ENCODE measurements at regions not wholly inside any gene's neighbourhood (a gene's known extent, or its start where the extent isn't known, plus 50 kb on each side); places are given as distances from the start of the nearest gene placed in this dataset.

DNA sequence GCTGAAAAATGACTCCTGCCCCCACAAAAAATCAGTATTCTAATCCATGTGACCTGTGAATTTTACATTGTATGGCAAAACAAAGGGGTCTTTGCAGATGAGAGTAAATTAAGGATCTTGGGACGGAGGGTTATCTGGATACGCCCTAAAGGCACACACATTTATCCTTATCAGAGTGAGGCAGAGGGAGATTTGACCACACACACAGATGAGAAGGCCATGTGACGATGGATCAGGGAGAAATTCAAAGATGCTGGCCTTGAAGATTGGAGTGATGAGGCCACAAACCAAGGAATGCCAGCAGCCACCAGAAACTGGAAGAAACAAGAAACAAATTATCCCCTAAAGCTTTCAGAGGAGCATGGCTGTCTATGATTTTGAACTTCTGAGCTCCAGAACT is 288.5 kb downstream of the XXYLT1 start:
- peak; percentile 4 for DNase-seq

DNA sequence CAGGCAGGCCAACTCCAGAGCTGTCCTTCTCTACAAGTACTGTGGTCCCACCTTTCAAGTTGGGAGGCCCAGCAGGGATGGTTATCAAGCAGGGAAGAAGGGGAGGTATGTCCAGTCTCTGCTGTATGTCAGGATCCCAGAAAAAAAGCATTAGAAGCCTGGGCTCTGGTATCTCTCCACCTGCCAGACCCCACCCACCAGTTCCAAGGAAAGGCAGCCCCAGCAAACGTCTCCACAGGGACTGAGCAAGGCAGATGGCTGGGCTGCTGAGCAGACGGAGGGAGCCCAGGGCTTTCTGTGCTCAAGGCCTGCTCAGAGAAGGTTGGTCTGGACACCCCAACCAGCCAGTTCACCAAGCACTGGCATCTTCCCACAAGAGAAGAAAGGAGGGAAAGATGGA is 287.8 kb downstream of the XXYLT1 start:
- no peak for DNase-seq

DNA sequence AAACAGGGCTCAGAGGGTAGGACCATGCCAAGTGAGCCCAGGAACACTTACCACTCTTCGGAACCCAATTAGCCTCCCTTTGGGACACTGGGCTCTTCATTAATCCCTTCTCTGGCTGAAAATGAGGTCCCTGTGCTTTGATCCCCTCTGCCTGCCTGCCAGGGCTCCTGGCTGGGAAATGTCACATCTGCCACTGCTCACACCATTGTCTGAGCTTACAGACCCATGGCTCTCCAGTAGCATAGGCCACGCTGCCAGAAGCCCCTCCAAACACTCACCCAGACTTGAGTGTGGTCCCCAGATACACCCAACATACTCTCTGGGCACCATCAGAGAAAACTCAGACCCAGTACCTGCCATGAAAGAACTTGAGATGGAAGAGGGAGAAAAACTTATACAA is 287.3 kb downstream of the XXYLT1 start:
- no peak for DNase-seq

DNA sequence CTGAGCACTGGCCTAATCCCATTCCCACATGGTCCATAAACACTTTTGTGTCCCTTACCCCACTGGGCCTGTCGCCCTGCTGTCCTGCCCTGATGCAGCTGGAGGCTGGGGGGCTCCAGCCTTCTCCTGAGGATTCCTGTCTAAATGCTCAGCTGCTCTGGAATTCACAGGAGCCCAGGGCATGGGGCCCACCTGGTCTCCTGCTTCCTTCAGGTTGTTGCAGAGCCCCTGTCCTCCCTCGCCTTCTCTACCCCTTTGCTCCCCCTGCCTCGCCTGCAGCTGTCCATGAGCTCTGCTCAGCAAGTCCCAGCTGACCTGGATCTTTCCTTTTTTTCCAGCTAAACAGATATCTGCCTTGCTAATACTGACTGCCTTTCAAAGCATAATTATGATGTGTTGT is 286.9 kb downstream of the XXYLT1 start:
- DNase-seq = no peak

DNA sequence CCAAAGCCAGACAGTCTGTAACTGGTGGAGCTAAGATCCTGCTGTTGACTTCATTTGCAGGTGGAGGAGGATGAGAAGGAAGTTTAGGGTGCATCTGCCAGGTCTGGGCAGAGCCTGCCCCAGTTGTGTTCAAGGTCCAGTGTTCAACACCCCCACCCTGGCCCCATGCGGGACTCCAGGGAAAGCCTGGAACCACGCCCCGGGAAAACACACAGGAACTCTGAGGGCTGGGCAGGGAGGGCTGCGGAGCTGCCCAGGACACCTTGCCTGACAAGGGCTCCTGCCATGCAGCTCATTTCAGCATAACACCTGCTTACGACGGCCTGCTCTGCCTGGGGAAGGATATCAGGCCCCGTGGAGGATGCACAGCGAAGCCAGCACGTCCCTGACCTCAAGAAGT is 286.3 kb downstream of the XXYLT1 start:
- DNase-seq = no peak

DNA sequence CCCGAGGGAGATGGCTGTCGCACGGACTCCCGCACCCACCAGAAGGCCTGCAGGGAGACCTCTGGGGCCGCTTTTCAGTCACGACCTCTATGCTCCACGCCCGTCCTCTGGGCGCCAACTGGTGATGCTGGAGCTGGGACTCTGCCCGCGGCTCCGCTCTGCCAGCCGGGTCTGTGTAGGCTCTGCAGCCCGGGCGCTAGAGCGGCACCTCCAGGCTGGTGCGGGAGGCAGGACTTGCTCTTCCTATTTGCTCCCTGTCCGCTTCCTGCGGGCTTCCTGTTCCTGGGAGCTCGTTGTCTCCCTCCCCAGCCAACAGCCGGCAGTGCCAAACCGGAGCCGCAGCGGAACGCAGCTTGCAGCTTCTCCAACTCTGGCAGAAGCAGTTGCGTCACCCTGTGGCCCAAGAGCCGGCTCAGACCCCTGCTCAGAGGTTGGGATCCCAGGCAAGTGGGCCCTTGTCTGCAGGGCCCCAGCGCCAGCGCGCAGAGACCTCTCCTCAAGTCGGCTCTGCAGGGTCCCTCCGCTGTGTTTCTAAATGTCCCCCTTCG is 285.9 kb downstream of the XXYLT1 start:
- no peak for DNase-seq

DNA sequence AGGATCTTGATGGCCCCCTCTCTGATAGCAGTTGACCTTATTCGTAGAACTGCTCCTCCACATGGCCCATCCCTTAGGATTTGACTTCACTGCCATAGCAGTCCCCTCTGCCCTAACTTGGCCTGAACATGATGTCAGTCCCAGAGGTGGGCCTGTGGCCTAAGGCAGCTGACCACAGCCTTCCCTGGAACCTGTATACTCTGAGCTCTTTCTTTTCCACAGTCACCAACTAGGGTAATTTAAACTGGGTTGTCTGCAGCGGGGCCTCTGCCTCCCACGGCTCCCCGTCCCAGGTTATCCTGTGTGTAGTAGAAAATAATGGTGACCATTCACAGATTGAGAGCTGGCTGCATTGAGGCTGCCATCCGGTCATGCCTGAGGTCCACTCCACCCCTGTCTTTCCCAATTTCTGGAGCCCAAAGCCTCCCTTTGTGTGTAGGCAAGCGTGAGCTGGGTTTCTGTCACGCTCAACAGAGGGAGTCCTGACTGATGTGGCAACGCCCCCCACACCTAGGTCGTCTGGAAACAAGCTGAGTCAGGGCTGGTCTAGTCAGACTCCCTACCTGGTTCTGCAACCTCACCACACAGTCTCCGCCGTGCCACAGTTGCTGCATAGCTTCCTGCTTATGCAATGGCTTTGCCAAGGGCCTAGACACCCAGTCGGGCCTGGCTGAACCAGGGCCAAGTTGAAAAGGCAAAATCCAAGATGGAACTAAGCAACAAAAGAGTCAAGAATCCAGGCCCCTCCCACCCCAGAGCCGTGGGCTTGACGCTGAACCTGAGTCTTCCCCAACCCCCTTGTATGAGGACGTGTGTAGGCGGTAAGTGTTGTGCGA is 284.5 kb downstream of the XXYLT1 start:
- no peak for DNase-seq

DNA sequence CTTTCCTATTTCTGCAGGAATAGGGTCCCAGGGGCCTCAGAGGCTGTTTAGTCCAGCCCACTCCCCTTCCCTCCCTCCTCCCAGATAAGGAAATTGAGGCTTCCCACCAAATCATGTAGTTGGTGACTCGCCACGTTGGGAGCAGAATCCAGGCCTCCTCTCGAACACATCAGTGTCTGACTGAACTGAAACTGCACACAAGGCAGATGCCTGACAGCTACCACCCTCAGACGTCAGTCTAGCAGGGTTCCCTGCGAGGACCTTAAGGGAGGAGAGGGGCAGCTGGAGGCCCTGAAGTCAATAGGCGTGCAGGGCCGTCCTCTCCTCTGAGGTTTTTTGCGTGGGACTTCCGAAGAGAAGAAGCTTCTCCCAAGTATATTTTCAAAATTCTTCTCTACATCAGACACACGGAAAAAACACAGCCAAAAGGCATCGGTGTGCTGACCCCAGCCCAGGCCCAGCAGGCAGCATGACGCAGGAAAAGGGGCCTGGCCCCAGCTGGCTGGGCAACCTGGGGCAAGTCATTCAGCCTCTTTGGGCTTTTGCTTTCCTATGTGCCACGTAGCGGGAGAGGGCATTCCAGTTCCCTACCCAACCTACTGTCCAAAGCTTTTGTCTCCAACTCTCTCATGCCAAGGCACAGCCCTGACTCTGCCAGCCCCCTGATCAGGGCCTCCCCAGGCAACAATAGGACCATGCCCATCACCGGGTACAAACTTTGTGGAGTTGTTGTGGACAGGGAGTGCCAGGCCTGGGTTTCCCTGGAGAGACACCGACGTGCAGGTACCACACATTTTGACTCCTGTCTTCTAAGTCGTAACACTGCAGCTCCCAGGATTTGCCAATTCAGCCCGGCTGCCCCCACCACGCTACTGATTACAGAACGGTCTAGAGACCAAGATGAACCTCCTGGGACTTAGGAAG is 283.1 kb downstream of the XXYLT1 start:
- no peak for DNase-seq

DNA sequence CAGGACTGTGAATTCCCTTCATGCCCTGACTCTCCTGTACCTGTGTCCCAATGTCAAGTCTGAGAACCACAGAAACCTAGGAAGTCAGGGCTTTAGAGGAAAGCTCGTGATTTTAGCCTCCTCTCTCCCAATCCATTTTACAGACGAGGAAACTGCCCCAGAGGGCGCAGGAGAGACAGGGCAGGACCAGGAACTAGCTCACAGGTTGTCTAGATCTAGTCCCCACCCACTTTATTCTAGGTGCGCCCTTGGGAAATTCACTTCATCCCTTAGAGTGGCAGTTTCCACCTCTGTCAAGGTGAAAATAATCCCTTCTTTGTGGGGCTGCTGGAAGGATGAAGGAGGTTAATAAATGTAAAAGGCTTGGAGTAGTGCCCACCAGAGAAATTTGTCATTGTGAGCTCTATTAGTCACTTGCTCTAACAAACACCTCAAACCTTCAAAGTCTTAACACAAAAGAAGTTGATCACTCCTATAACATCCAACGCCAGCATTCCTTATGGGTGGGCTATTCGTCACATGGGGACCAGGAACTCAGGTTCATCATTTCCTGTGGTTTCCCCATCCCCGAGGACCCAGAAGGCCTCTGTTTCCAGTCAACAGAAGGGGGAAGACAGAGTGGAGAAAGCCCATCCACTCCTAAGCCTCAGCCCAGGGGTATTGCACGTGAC is 282.3 kb downstream of the XXYLT1 start:
- no peak for DNase-seq

DNA sequence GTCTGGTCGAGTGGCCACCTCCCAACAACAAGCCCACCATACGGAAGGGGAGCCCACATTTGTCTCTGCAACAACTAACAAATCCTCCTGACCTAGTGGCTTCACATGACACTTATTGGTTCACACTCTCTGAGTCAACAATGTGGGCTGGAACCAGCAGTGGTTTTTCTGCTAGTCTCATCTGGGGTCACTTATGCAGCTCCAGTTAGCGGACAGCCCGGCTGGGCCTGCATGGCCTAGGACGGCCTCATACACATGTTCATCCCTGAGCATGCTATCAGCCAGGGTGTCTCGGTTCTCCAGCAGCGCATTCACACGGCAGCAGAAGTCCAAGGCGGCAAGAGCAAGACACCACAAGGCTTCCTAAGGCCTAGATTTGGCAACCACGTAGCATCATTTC is 281.7 kb downstream of the XXYLT1 start:
- no peak for DNase-seq

DNA sequence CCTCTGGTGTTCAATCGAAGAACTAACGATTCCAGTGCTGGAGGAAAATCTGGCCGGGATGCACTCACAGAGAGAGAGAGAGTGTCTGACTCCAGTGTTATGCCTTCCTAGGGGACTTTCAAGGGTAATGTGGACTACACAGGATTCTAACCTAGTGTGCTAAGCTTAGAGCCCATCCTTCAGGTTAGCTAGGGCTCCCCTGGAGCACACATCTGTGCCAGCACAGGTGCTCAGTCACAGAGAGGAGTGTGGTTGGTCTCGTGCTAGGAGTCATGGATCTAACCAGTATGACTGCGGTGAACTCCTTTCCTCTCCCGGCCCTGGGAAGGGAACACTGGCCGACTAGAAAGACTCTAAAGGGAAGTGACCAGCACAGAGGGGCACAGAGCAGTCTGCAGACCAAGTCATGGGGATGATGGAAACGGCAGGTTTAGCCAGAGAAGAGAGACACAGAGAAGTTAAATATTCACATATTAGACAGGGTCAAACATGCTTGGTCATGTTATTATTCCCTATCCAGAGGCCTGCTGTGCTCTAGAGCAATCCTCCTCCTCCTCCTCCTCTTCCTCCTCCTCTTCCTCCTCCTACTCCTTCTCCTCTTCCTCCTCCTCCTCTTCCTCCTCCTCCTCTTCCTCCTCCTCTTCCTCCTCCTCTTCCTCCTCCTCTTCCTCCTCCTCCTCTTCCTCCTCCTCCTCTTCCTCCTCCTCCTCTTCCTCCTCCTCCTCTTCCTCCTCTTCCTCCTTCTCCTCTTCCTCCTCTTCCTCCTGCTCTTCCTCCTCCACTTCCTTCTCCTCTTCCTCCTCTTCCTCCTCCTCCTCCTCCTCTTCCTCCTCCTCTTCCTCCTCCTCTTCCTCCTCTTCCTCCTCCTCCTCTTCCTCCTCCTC is 280.3 kb downstream of the XXYLT1 start:
- DNase-seq = no peak

DNA sequence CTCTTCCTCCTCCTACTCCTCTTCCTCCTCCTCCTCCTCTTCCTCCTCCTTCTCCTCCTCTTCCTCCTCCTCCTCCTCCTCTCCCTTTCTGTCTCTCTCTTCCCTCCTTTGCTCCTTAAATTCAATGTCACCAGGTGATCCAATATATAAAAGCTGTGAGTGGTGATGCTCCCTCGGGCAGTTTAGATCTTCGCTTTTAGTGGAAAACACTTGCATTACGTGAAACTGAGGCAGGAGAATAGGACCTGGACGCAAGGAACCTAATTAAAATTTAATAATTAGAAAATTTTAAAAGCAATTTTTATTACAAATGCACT is 279.7 kb downstream of the XXYLT1 start:
- no peak for DNase-seq

DNA sequence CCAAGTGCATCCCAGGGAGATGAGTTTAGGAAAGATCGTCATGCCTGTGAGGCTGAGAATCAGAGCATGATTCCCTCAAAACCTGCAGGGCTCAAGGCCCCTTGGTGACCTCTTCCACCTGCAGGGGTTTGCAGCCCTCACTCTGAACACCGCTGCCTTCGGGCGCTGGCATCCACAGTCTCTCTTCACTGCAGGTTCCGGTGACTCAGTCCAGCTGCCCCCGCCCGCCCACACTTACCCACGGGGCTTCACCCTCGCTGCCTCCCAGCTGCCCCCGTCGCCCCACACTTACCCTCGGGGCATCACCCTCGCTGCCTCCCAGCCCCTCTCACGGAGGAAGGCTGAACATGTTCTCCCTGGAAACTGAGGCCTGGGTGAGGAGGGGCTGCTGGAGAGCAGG is 277.1 kb downstream of the XXYLT1 start:
- DNase-seq = no peak

DNA sequence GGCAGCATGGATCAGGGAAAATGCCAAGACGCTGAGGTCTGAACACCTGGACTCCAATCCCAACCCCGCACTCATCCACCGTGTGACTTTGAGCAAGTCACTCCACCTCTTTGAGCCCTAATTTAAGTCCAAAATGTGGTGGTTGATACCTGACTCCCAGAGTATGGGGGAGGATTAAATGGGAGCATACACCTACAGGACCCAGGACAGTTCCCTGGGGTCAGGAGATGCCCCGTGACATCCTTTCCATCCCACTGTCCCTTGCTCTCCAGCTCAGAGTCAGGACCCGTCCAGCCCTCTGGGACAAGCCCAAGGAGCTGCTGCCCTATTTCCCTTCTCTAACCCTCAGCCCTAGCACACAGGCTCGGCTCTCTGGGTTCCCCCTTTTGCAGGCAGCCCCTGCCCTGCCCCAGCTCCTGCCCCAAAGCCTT is 276.4 kb downstream of the XXYLT1 start:
- DNase-seq = no peak

DNA sequence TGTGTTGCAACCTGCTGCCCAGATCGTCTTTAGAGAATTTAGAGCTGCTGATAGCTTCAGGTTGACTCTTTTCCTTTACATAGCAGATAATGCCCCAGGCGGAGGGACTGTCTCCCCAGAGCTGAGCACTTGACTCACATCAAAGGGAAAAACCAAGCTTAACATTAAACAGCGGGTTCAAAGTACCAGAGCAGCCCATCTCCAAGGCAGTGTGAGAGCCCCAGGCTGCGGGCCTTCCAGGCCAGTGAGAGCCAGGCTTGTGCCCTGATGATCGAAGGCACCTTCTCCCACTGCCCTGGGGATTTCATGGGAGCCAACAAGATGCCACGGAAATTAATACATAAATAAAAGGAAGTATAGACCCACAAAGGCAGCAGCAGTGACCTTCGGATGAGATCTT is 275.6 kb downstream of the XXYLT1 start:
- DNase-seq = no peak

DNA sequence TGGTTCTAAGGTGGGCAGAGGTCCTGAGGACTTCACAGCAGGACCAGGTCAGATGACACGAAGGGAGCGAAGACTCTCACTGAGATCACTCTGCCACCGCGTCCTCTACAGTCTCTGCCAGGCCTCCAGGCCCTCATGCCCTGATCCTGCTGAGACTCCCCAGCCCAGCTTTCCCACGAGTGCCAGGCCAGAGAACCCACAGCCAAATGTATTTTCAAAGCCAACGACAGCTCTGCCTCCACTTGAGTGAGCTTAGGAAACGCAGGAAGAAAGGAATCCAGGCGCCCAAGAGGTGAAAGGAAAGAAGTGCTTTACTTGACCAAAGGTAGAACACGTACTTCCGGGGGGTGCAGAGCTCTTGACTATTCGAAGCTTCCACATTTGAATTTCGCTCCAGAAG is 275.0 kb downstream of the XXYLT1 start:
- DNase-seq = no peak

DNA sequence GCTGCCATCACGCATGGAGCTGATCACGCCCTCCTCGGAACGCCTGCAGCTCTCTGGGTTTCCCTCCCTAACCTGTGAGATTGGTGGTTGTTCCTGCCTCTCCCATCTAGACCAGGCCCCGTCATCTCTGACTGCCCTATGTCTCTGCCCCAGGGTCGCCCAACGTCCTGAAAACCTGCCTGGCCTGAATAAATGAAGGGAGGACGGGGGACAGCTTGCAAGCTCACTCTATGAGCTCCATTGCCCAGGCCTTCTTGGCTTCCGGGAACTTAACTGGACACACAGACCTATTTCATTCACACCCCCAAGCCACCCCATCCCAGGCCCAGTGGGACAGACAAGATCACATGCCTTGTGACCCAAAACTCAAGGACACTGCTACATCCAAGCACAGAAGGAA is 274.2 kb downstream of the XXYLT1 start:
- no peak for DNase-seq

DNA sequence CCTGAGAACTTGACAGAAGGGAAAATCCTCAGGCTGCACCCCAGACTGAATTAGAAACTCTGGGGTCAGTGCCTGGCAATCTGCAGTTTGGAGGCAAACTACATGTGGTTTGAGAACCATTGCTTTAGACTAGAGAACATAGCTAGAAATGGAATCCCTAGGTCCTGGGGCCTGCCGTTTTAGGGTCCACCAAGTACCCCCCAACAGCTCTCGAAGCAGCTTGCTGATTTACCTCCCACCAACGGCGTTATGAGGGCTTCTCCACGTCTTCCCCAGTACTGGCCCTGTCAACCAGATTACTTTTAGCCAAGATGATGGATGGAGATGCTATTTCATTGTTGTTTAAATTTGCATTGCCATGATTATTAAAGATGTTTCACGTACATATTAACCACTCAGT is 272.5 kb downstream of the XXYLT1 start:
- no peak for DNase-seq

DNA sequence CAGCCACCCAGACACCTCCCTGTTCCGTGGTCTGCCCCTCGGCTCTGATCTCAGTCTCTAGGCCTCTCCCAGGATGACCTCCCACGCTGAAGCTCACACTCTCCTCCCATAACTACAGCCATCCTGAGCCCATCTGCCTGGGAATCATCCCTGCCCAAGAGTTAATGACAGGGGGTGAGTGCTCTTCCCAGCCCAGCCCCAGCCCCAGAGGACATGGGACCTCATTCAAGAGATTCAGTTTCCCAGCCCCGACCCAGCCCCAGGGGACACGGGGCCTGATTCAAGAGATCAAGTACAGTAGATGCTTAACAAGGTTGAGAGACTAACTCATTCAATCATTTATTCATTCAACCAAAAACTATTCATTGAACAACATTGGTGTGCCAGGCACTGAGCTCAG is 272.0 kb downstream of the XXYLT1 start:
- no peak for DNase-seq

DNA sequence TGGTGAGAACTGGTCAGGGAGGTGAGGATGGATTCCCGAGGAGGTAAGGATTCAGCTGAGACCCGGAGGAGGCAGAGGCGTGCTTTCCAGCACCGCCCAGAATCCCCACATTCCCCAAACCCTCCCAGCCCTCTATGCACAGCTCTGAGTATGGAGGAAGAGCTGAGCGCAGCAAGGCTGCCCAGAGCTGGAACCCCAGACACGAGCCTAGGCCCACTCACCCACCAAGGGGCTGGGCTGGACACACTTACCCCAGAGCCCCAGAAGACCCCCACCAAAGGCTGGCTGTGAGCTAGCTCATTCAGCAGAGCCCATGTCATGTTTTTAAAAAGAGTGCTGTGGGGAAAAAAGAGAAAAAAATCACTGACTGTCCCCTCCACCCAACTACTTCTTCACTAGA is 271.5 kb downstream of the XXYLT1 start:
- no peak for DNase-seq

DNA sequence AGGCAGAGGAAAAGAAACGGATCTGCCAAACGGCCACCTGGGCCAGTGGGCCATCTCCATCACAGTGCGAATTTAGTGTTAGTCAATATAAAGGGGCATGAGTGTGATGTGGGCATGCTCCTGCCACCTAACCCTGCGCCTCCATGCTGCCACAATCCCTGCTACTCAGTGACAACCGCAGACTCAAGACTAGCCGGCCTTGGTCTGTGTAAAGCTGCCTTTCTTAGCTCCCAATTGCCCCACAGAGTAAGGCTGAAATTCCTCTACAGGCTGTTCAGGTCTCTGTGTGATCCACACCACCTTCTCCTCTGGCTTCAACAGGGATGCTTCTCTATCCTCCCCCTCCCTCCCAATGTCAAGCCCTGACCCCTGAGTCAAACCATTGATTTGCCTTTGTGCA is 269.7 kb downstream of the XXYLT1 start:
- no peak for DNase-seq

Measured in OCI-M1 (cell line).